WTC11 (cell line): ENCODE measurements at regions not wholly inside any gene's neighbourhood (a gene's known extent, or its start where the extent isn't known, plus 50 kb on each side); places are given as distances from the start of the nearest gene placed in this dataset.

Experiments
- ATAC-seq: fragments of 200-7000 bp; cut with Tn5 transposase; 2 replicates; pipeline ENCODE4 v1.10.0; 2021; ENCODE audit warnings: mild to moderate bottlenecking, moderate library complexity
- CTCF ChIA-PET: fragments of 300-600 bp; sonication (Branson Sonifier 250); formaldehyde crosslinking; loops from one replicate; lab custom pipeline; 2021; ENCODE audit warnings: antibody characterized with exemption; lab: Charles Lee
- POLR2A ChIA-PET: fragments of 350-600 bp; sonication (Branson Sonifier 250); formaldehyde crosslinking; loops from one replicate; lab custom pipeline; 2021; ENCODE audit warnings: antibody characterized with exemption; lab: Charles Lee
- DNase-seq: peaks from one replicate; pipeline ENCODE4 v3.0.0; 2021; ENCODE audit warnings: low spot score
- H3K27ac Mint-ChIP-seq: 2 replicates; pipeline ENCODE4 v1.8.0; 2021; ENCODE audit warnings: mixed read lengths
- H3K27me3 Mint-ChIP-seq: 2 replicates; pipeline ENCODE4 v1.8.0; 2021; ENCODE audit warnings: low read depth, mild to moderate bottlenecking, moderate library complexity, mixed read lengths
- H3K36me3 Mint-ChIP-seq: 2 replicates; pipeline ENCODE4 v1.8.0; 2021; ENCODE audit warnings: mixed read lengths
- H3K4me1 Mint-ChIP-seq: 2 replicates; pipeline ENCODE4 v1.8.0; 2022; ENCODE audit warnings: mixed read lengths
- H3K4me3 Mint-ChIP-seq: 2 replicates; pipeline ENCODE4 v1.8.0; 2021; ENCODE audit warnings: mild to moderate bottlenecking, moderate library complexity, mixed read lengths
- H3K9me3 Mint-ChIP-seq: 2 replicates; pipeline ENCODE4 v1.8.0; 2021; ENCODE audit warnings: mixed read lengths
- AFF4 ChIP-seq: sonication (generic); formaldehyde crosslinking; IDR thresholded peaks from 2 replicates; pipeline ENCODE4 v1.8.1; 2023; ENCODE audit warnings: mild to moderate bottlenecking, missing genetic modification reagents, borderline replicate concordance
- CDX4 ChIP-seq: fragments of 250-450 bp; sonication (Bioruptor Pico); IDR thresholded peaks from 2 replicates; pipeline ENCODE4 v1.9.0; 2021; ENCODE audit warnings: moderate library complexity, mild to moderate bottlenecking, inconsistent platforms, borderline replicate concordance
- CREM ChIP-seq: sonication (generic); formaldehyde crosslinking; IDR thresholded peaks from 2 replicates; pipeline ENCODE4 v1.8.1; 2022; ENCODE audit warnings: mild to moderate bottlenecking, missing genetic modification reagents, moderate library complexity
- E2F5 ChIP-seq: sonication (generic); formaldehyde crosslinking; IDR thresholded peaks from 2 replicates; pipeline ENCODE4 v1.8.1; 2022; ENCODE audit warnings: mild to moderate bottlenecking, moderate library complexity, missing genetic modification reagents
- ESRRA ChIP-seq: sonication (generic); formaldehyde crosslinking; IDR thresholded peaks from 2 replicates; pipeline ENCODE4 v1.8.1; 2022; ENCODE audit warnings: mild to moderate bottlenecking, missing genetic modification reagents, borderline replicate concordance
- FOXJ3 ChIP-seq: sonication (generic); formaldehyde crosslinking; IDR thresholded peaks from 2 replicates; pipeline ENCODE4 v1.9.0; 2021; ENCODE audit warnings: missing genetic modification reagents, mild to moderate bottlenecking, borderline replicate concordance
- HMGXB4 ChIP-seq: sonication (generic); formaldehyde crosslinking; IDR thresholded peaks from 2 replicates; pipeline ENCODE4 v1.8.1; 2023; ENCODE audit warnings: mild to moderate bottlenecking, moderate library complexity, missing genetic modification reagents
- OVOL2 ChIP-seq: fragments of 250-450 bp; sonication (Bioruptor Pico); IDR thresholded peaks from 2 replicates; pipeline ENCODE4 v1.9.0; 2021; ENCODE audit warnings: mild to moderate bottlenecking, borderline replicate concordance
- SP1 ChIP-seq: sonication (generic); formaldehyde crosslinking; conservative IDR thresholded peaks from 2 replicates; pipeline ENCODE4 v1.8.1; 2022; ENCODE audit warnings: missing genetic modification reagents
- ZBTB43 ChIP-seq: sonication (generic); formaldehyde crosslinking; IDR thresholded peaks from 2 replicates; pipeline ENCODE4 v1.8.1; 2023; ENCODE audit warnings: mild to moderate bottlenecking, missing genetic modification reagents
- ZNF121 ChIP-seq: sonication (generic); formaldehyde crosslinking; IDR thresholded peaks from 2 replicates; pipeline ENCODE4 v1.8.0; 2023; ENCODE audit warnings: missing genetic modification reagents
- ZNF232 ChIP-seq: sonication (generic); formaldehyde crosslinking; IDR thresholded peaks from 2 replicates; pipeline ENCODE4 v1.8.0; 2022; ENCODE audit warnings: mild to moderate bottlenecking, missing genetic modification reagents
- ZNF317 ChIP-seq: sonication (generic); formaldehyde crosslinking; IDR thresholded peaks from 2 replicates; pipeline ENCODE4 v1.8.1; 2023; ENCODE audit warnings: low read depth, mild to moderate bottlenecking, moderate library complexity, missing genetic modification reagents, borderline replicate concordance
- ZNF396 ChIP-seq: fragments of 250-450 bp; sonication (Bioruptor Pico); IDR thresholded peaks from 2 replicates; pipeline ENCODE4 v1.8.0; 2021; ENCODE audit warnings: mild to moderate bottlenecking, moderate library complexity, borderline replicate concordance
- ZNF425 ChIP-seq: fragments of 250-450 bp; sonication (Bioruptor Pico); conservative IDR thresholded peaks from 2 replicates; pipeline ENCODE4 v1.9.0; 2021; ENCODE audit warnings: mild to moderate bottlenecking
- ZNF532 ChIP-seq: fragments of 250-450 bp; sonication (Bioruptor Pico); IDR thresholded peaks from 2 replicates; pipeline ENCODE4 v1.9.0; 2021; ENCODE audit warnings: mild to moderate bottlenecking, borderline replicate concordance

- TF ChIP-seq CDX4 (CRISPR knock-in tag) (no peak), ZNF121 (CRISPR knock-in tag) (no peak), CREM (CRISPR knock-in tag) (no peak), ZBTB43 (CRISPR knock-in tag) (no peak), AFF4 (CRISPR knock-in tag) (no peak)
Observed at GRCh38 chr12:58148976-58149375, 207.6 kb downstream of the ATP23 start (continued).

- TF ChIP-seq ESRRA (CRISPR knock-in tag), result no peak
- TF ChIP-seq HMGXB4, result no peak
- no peak for TF ChIP-seq OVOL2 (CRISPR knock-in tag)
- no peak overlapping the region for H3K27ac Mint-ChIP-seq
Observed at GRCh38 chr12:58154359-58154758, 213.0 kb downstream of the ATP23 start.

GRCh38 chr12:58156697-58157096 lies 215.3 kb downstream of the ATP23 start:
- Mint-ChIP-seq H3K27ac (no peak overlapping the region), H3K9me3 (no peaks in the 10 kb centered on the region), H3K4me3 (no peak overlapping the region), H3K4me1 (0 out of 2 replicates have a peak, but pooled peaks cover 3% of the 10 kb centered on the region), H3K27me3 (no peaks in the 10 kb centered on the region), H3K36me3 (no peaks in the 10 kb centered on the region)
- ChIA-PET POLR2A (no interaction called here), CTCF (no interaction called here)
- DNase-seq, result no peak
- TF ChIP-seq E2F5 (CRISPR knock-in tag) (no peak), ZNF317 (CRISPR knock-in tag) (no peak), ZNF425 (CRISPR knock-in tag) (no peak), ZNF532 (CRISPR knock-in tag) (no peak), ZNF232 (CRISPR knock-in tag) (no peak), FOXJ3 (CRISPR knock-in tag) (no peak), SP1 (no peak), ZNF396 (no peak)
- no peak for ATAC-seq

More at GRCh38 chr12:58154359-58154758, 213.0 kb downstream of the ATP23 start:
- Mint-ChIP-seq H3K9me3 (no peaks in the 10 kb centered on the region), H3K27me3 (no peaks in the 10 kb centered on the region), H3K4me1 (no peaks in the 10 kb centered on the region), H3K4me3 (no peak overlapping the region), H3K36me3 (no peaks in the 10 kb centered on the region)
- DNase-seq (no peak), ATAC-seq (no peak)
- CTCF ChIA-PET, result no interaction called here
- POLR2A ChIA-PET, result no interaction called here
